Lower lobe of right lung (tissue), 2 donors: ENCODE measurements at regions not wholly inside any gene's neighbourhood (a gene's known extent, or its start where the extent isn't known, plus 50 kb on each side); places are given as distances from the start of the nearest gene placed in this dataset.

ENCODE experiments used
- ATAC-seq, 2 donors: fragments of 200-7000 bp; cut with Tn5 transposase; one replicate each; pipeline ENCODE4 v1.9.1; 2020 to 2022; ENCODE audit warnings: mild to moderate bottlenecking in 2 of 2, moderate library complexity in 2 of 2
- DNase-seq: peaks from one replicate; pipeline ENCODE4 v3.0.0-alpha.2; 2020
- H3K27ac ChIP-seq: fragments of 200-600 bp; one replicate; pipeline ENCODE4 v1.8.0; 2022
- H3K27me3 ChIP-seq: fragments of 200-600 bp; one replicate; pipeline ENCODE4 v1.8.0; 2022; ENCODE audit warnings: low read depth
- H3K36me3 ChIP-seq: fragments of 200-600 bp; one replicate; pipeline ENCODE4 v1.8.0; 2022; ENCODE audit warnings: mild to moderate bottlenecking
- H3K4me1 ChIP-seq: fragments of 200-600 bp; one replicate; pipeline ENCODE4 v1.8.0; 2022
- H3K4me3 ChIP-seq: fragments of 200-600 bp; one replicate; pipeline ENCODE4 v1.8.0; 2022; ENCODE audit warnings: mild to moderate bottlenecking
- H3K9me3 ChIP-seq: fragments of 200-600 bp; one replicate; pipeline ENCODE4 v1.8.0; 2022
- intact Hi-C: fragments of 100-400 bp; cut with DNase I; formaldehyde crosslinking; loops from one replicate; pipeline ENCODE4 v1.11.0; 2022
- TF ChIP-seq, protein P1 (sequence below): fragments of 200-600 bp; IDR thresholded peaks from one replicate; pipeline ENCODE4 v1.8.0; 2022; ENCODE audit warnings: antibody characterized with exemption, mild to moderate bottlenecking
- donor health status: DM: no; HTN: yes; CAD: no; lungs with severe emphysema.

DNA sequence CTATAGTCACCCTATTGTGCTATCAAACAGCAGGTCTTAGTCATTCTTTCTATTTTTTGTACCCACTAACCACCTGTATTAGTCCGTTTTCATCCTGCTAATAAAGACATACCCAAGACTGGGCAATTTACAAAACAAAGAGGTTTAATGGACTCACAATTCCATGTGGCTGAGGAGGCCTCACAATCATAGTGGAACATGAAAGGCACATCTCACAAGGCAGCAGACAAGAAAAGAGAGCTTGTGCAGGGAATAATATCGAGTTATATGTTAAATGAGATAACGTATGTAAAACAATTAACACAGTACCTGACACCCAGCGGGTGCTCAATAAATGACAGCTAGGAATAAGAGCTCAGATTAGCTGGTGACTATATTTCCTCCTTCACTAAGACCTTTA is 88.1 kb upstream of the WDR44 start:
- DNase-seq (no peak), ATAC-seq (no peak)
- H3K4me3 ChIP-seq = no peak overlapping the region
- no peaks in the 10 kb centered on the region for H3K27me3 ChIP-seq
- intact Hi-C loops = no loop called here
- no peaks in the 10 kb centered on the region for H3K9me3 ChIP-seq
- no peaks in the 10 kb centered on the region for H3K36me3 ChIP-seq
- H3K4me1 ChIP-seq = no peaks in the 10 kb centered on the region
- TF ChIP-seq, protein P1, sequence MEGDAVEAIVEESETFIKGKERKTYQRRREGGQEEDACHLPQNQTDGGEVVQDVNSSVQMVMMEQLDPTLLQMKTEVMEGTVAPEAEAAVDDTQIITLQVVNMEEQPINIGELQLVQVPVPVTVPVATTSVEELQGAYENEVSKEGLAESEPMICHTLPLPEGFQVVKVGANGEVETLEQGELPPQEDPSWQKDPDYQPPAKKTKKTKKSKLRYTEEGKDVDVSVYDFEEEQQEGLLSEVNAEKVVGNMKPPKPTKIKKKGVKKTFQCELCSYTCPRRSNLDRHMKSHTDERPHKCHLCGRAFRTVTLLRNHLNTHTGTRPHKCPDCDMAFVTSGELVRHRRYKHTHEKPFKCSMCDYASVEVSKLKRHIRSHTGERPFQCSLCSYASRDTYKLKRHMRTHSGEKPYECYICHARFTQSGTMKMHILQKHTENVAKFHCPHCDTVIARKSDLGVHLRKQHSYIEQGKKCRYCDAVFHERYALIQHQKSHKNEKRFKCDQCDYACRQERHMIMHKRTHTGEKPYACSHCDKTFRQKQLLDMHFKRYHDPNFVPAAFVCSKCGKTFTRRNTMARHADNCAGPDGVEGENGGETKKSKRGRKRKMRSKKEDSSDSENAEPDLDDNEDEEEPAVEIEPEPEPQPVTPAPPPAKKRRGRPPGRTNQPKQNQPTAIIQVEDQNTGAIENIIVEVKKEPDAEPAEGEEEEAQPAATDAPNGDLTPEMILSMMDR = no peak
- no peak overlapping the region for H3K27ac ChIP-seq

DNA sequence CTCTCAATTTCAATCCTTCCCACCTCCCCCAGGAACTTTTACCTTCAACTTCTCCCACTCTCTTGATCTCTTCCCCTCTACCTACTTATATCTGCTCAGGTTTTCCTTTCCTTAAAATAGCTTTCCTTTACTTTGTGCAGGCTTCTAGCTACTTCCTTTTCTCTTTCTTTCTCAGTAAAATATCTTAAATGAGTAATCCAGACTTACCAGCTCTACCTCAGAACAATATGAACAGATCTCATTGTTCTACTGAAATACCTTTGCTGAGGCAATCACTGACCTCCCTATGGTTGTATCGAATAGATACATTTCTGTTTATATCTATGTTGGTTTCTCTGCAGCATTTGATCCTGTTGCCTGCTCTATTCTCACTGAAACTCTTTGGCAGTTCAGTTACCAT is 86.7 kb upstream of the WDR44 start:
- DNase-seq = no peak

DNA sequence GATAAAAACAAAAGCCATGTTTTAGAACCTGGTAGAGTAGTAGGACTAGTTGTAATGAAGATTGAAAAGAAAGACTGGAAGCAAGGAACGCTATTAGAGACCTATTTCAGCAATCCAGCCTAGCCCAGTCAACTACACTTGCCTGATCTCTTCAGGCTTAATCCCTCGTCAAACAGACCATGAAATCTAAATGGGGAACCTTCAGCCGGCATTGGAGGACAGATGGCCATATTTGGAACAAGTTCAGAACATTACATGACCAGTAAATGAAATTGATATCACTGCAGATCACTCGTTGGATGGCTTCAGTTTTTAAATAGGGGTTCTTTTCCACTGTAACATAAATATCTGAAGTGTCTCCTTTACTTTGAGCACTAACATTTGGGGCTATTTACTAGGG is 84.8 kb upstream of the WDR44 start:
- DNase-seq (no peak), ATAC-seq (no peak)
- Histone ChIP-seq H3K9me3 (no peaks in the 10 kb centered on the region), H3K4me1 (no peaks in the 10 kb centered on the region), H3K27ac (no peak overlapping the region), H3K36me3 (no peaks in the 10 kb centered on the region), H3K27me3 (no peaks in the 10 kb centered on the region), H3K4me3 (no peak overlapping the region)
- intact Hi-C loops = no loop called here
- TF ChIP-seq, protein P1 = no peak

More for the DNA sequence above, 86.7 kb upstream of the WDR44 start:
- Histone ChIP-seq H3K4me1 (no peaks in the 10 kb centered on the region), H3K4me3 (no peak overlapping the region), H3K27me3 (no peaks in the 10 kb centered on the region), H3K9me3 (no peaks in the 10 kb centered on the region), H3K27ac (no peak overlapping the region), H3K36me3 (no peaks in the 10 kb centered on the region)
- TF ChIP-seq, protein P1 = no peak
- intact Hi-C loops = no loop called here
- ATAC-seq = no peak

DNA sequence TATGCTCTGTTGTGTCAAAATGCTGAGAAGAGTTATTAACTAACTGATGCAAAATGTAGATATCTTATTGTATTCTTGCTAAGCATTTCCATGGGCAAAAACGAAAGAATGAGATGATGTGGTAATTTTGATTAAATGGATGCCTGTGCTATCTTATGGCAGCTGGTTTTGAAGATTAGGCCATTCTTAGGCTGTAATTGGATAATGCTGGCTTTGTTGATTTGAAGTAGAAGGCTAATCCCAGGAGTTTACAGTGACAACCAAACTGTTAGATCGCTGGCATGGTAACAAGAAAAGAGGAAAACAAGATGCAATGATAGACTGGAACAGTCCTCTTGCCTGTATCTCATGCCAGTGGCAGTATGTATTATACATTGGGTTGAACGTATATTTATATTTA is 74.1 kb upstream of the WDR44 start:
- H3K27me3 ChIP-seq = no peaks in the 10 kb centered on the region
- H3K36me3 ChIP-seq = no peaks in the 10 kb centered on the region
- no peaks in the 10 kb centered on the region for H3K9me3 ChIP-seq
- no peak for ATAC-seq
- DNase-seq = no peak
- no peak overlapping the region for H3K27ac ChIP-seq
- no peak overlapping the region for H3K4me3 ChIP-seq
- no peaks in the 10 kb centered on the region for H3K4me1 ChIP-seq
- intact Hi-C loops = no loop called here
- TF ChIP-seq, protein P1 = no peak

DNA sequence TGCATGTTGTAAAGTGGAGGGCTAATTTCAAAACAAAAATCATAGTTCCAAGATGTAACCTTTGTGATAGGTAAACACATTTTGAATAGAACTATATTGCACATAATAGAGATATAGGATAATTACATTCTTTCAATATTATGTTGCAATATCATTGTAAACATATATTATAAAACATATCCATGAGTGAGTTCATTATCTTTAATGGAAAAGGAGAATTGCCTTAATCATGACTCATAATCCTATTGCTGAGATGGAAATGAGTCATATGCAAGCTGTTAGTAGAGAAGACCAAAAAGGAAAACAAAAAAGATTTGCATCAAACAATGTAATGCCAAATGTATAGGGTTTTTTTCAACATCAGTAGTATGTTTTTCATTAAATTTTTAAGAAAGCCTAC is 73.7 kb upstream of the WDR44 start:
- ATAC-seq = no peak
- H3K9me3 ChIP-seq = no peaks in the 10 kb centered on the region
- no peaks in the 10 kb centered on the region for H3K27me3 ChIP-seq
- no peaks in the 10 kb centered on the region for H3K4me1 ChIP-seq
- TF ChIP-seq, protein P1 = no peak
- no peaks in the 10 kb centered on the region for H3K36me3 ChIP-seq
- intact Hi-C loops = no loop called here
- DNase-seq = no peak
- H3K4me3 ChIP-seq = no peak overlapping the region
- H3K27ac ChIP-seq = no peak overlapping the region
